ENCODE measurements at regions not wholly inside any gene's neighbourhood (a gene's known extent, or its start where the extent isn't known, plus 50 kb on each side); places are given as distances from the start of the nearest gene placed in this dataset.

GRCh38 chr15:61752001-61752400 lies 308.2 kb downstream of the VPS13C start:
- Histone ChIP-seq H3K27me3 (ENCODE audit: insufficient read depth, low read length, poor library complexity, severe bottlenecking) (no peaks in the 10 kb centered on the region), H3K27ac (ENCODE audit: low read depth, low read length) (no peak overlapping the region), H3K9me3 (ENCODE audit: low read length) (no peaks in the 10 kb centered on the region), H3K36me3 (ENCODE audit: insufficient read depth, low read length) (no peaks in the 10 kb centered on the region), H3K4me3 (ENCODE audit: low read length) (no peak overlapping the region), H3K4me1 (ENCODE audit: insufficient read depth, low read length) (no peaks in the 10 kb centered on the region)
- no peaks in the 10 kb centered on the region for H3K9me3 Mint-ChIP-seq
- no peaks in the 10 kb centered on the region for H3K36me3 Mint-ChIP-seq
- CTCF ChIA-PET, result no interaction called here
- H3K4me3 Mint-ChIP-seq, result no peak overlapping the region
- DNase-seq, result no peak
- peaks cover 5 to 19% of the 10 kb centered on the region in 2 donors for H3K27me3 Mint-ChIP-seq
- H3K27ac Mint-ChIP-seq, result no peak overlapping the region
- POLR2A ChIA-PET, result no interaction called here
- no peaks in the 10 kb centered on the region for H3K4me1 Mint-ChIP-seq

GRCh38 chr15:61750271-61751084 lies 309.8 kb downstream of the VPS13C start:
- no peaks in the 10 kb centered on the region for H3K27me3 ChIP-seq (ENCODE audit: insufficient read depth, low read length, poor library complexity, severe bottlenecking)
- Mint-ChIP-seq H3K4me1 (no peaks in the 10 kb centered on the region), H3K36me3 (no peaks in the 10 kb centered on the region), H3K27me3 (peaks cover 5 to 17% of the 10 kb centered on the region in 2 donors), H3K4me3 (no peak overlapping the region), H3K27ac (no peak overlapping the region), H3K9me3 (no peaks in the 10 kb centered on the region)
- no peak overlapping the region for H3K4me3 ChIP-seq (ENCODE audit: low read length)
- H3K9me3 ChIP-seq (ENCODE audit: low read length), result no peaks in the 10 kb centered on the region
- POLR2A ChIA-PET, result no interaction called here
- H3K27ac ChIP-seq (ENCODE audit: low read depth, low read length), result no peak overlapping the region
- no peaks in the 10 kb centered on the region for H3K4me1 ChIP-seq (ENCODE audit: insufficient read depth, low read length)
- CTCF ChIA-PET, result no interaction called here
- no peaks in the 10 kb centered on the region for H3K36me3 ChIP-seq (ENCODE audit: insufficient read depth, low read length)
- no peak for DNase-seq

GRCh38 chr15:61749169-61749568 lies 311.1 kb downstream of the VPS13C start:
- peaks cover 15 to 22% of the 10 kb centered on the region in 2 donors for H3K27me3 Mint-ChIP-seq
- no peak overlapping the region for H3K27ac Mint-ChIP-seq
- Histone ChIP-seq H3K9me3 (ENCODE audit: low read length) (no peaks in the 10 kb centered on the region), H3K27me3 (ENCODE audit: insufficient read depth, low read length, poor library complexity, severe bottlenecking) (no peaks in the 10 kb centered on the region), H3K4me3 (ENCODE audit: low read length) (no peak overlapping the region), H3K36me3 (ENCODE audit: insufficient read depth, low read length) (no peaks in the 10 kb centered on the region), H3K4me1 (ENCODE audit: insufficient read depth, low read length) (no peaks in the 10 kb centered on the region), H3K27ac (ENCODE audit: low read depth, low read length) (no peak overlapping the region)
- H3K36me3 Mint-ChIP-seq, result no peaks in the 10 kb centered on the region
- no peak overlapping the region for H3K4me3 Mint-ChIP-seq
- no peaks in the 10 kb centered on the region for H3K4me1 Mint-ChIP-seq
- ChIA-PET POLR2A (no interaction called here), CTCF (no interaction called here)
- no peak for DNase-seq
- no peaks in the 10 kb centered on the region for H3K9me3 Mint-ChIP-seq

- no peaks in the 10 kb centered on the region for H3K36me3 Mint-ChIP-seq
- POLR2A ChIA-PET, result no interaction called here
- H3K4me1 Mint-ChIP-seq, result no peaks in the 10 kb centered on the region
- no peaks in the 10 kb centered on the region for H3K9me3 ChIP-seq (ENCODE audit: low read length)
- CTCF ChIA-PET, result no interaction called here
- no peaks in the 10 kb centered on the region for H3K36me3 ChIP-seq (ENCODE audit: insufficient read depth, low read length)
- H3K4me1 ChIP-seq (ENCODE audit: insufficient read depth, low read length), result no peaks in the 10 kb centered on the region
- H3K27ac ChIP-seq (ENCODE audit: low read depth, low read length), result no peak overlapping the region
- H3K9me3 Mint-ChIP-seq, result no peaks in the 10 kb centered on the region
- no peak overlapping the region for H3K4me3 ChIP-seq (ENCODE audit: low read length)
- no peak for DNase-seq
- peaks cover 15 to 26% of the 10 kb centered on the region in 2 donors for H3K27me3 Mint-ChIP-seq
- no peak overlapping the region for H3K4me3 Mint-ChIP-seq
- no peak overlapping the region for H3K27ac Mint-ChIP-seq
- no peaks in the 10 kb centered on the region for H3K27me3 ChIP-seq (ENCODE audit: insufficient read depth, low read length, poor library complexity, severe bottlenecking)
Measured at GRCh38 chr15:61748529-61748928, 311.7 kb downstream of the VPS13C start.

- ChIA-PET CTCF (no interaction called here), POLR2A (no interaction called here)
- no peak overlapping the region for H3K4me3 Mint-ChIP-seq
Measured at GRCh38 chr15:61746589-61746988, 313.7 kb downstream of the VPS13C start.

GRCh38 chr15:61743345-61743909 lies 316.8 kb downstream of the VPS13C start:
- no peaks in the 10 kb centered on the region for H3K27me3 ChIP-seq (ENCODE audit: insufficient read depth, low read length, poor library complexity, severe bottlenecking)
- Mint-ChIP-seq H3K4me1 (no peaks in the 10 kb centered on the region), H3K27me3 (peaks cover 11 to 24% of the 10 kb centered on the region in 2 donors), H3K36me3 (no peaks in the 10 kb centered on the region), H3K27ac (no peak overlapping the region), H3K9me3 (no peaks in the 10 kb centered on the region), H3K4me3 (no peak overlapping the region)
- no peaks in the 10 kb centered on the region for H3K36me3 ChIP-seq (ENCODE audit: insufficient read depth, low read length)
- H3K9me3 ChIP-seq (ENCODE audit: low read length), result no peaks in the 10 kb centered on the region
- CTCF ChIA-PET, result no interaction called here
- H3K27ac ChIP-seq (ENCODE audit: low read depth, low read length), result no peak overlapping the region
- POLR2A ChIA-PET, result no interaction called here
- no peak for DNase-seq
- H3K4me1 ChIP-seq (ENCODE audit: insufficient read depth, low read length), result no peaks in the 10 kb centered on the region
- H3K4me3 ChIP-seq (ENCODE audit: low read length), result no peak overlapping the region

More at GRCh38 chr15:61746589-61746988, 313.7 kb downstream of the VPS13C start:
- Mint-ChIP-seq H3K4me1 (no peaks in the 10 kb centered on the region), H3K27ac (no peak overlapping the region), H3K9me3 (no peaks in the 10 kb centered on the region), H3K27me3 (peaks cover 15 to 31% of the 10 kb centered on the region in 2 donors), H3K36me3 (no peaks in the 10 kb centered on the region)
- H3K4me1 ChIP-seq (ENCODE audit: insufficient read depth, low read length), result no peaks in the 10 kb centered on the region
- no peak overlapping the region for H3K27ac ChIP-seq (ENCODE audit: low read depth, low read length)
- no peaks in the 10 kb centered on the region for H3K36me3 ChIP-seq (ENCODE audit: insufficient read depth, low read length)
- no peak overlapping the region for H3K4me3 ChIP-seq (ENCODE audit: low read length)
- H3K9me3 ChIP-seq (ENCODE audit: low read length), result no peaks in the 10 kb centered on the region
- no peak for DNase-seq
- H3K27me3 ChIP-seq (ENCODE audit: insufficient read depth, low read length, poor library complexity, severe bottlenecking), result no peaks in the 10 kb centered on the region

GRCh38 chr15:61742591-61742990 lies 317.7 kb downstream of the VPS13C start:
- Histone ChIP-seq H3K36me3 (ENCODE audit: insufficient read depth, low read length) (no peaks in the 10 kb centered on the region), H3K27me3 (ENCODE audit: insufficient read depth, low read length, poor library complexity, severe bottlenecking) (no peaks in the 10 kb centered on the region), H3K27ac (ENCODE audit: low read depth, low read length) (no peak overlapping the region), H3K4me3 (ENCODE audit: low read length) (no peak overlapping the region), H3K9me3 (ENCODE audit: low read length) (no peaks in the 10 kb centered on the region), H3K4me1 (ENCODE audit: insufficient read depth, low read length) (no peaks in the 10 kb centered on the region)
- Mint-ChIP-seq H3K36me3 (no peaks in the 10 kb centered on the region), H3K4me3 (no peak overlapping the region), H3K27me3 (peaks cover 10 to 22% of the 10 kb centered on the region in 2 donors), H3K9me3 (no peaks in the 10 kb centered on the region), H3K27ac (no peak overlapping the region), H3K4me1 (no peaks in the 10 kb centered on the region)
- no peak for DNase-seq
- ChIA-PET POLR2A (no interaction called here), CTCF (no interaction called here)

- H3K27me3 Mint-ChIP-seq, result peaks cover 0 to 2% of the 10 kb centered on the region in 2 donors
- CTCF ChIA-PET, result no interaction called here
Measured at GRCh38 chr15:61736790-61737189, 323.5 kb downstream of the VPS13C start.

More at GRCh38 chr15:61736790-61737189, 323.5 kb downstream of the VPS13C start:
- Histone ChIP-seq H3K4me3 (ENCODE audit: low read length) (no peak overlapping the region), H3K27ac (ENCODE audit: low read depth, low read length) (no peak overlapping the region), H3K27me3 (ENCODE audit: insufficient read depth, low read length, poor library complexity, severe bottlenecking) (no peaks in the 10 kb centered on the region), H3K36me3 (ENCODE audit: insufficient read depth, low read length) (no peaks in the 10 kb centered on the region), H3K9me3 (ENCODE audit: low read length) (no peaks in the 10 kb centered on the region), H3K4me1 (ENCODE audit: insufficient read depth, low read length) (no peaks in the 10 kb centered on the region)
- no peak overlapping the region for H3K4me3 Mint-ChIP-seq
- no peaks in the 10 kb centered on the region for H3K36me3 Mint-ChIP-seq
- no peaks in the 10 kb centered on the region for H3K9me3 Mint-ChIP-seq
- no peaks in the 10 kb centered on the region for H3K4me1 Mint-ChIP-seq
- POLR2A ChIA-PET, result no interaction called here
- no peak overlapping the region for H3K27ac Mint-ChIP-seq
- no peak for DNase-seq
